ENCODE measurements at regions not wholly inside any gene's neighbourhood (a gene's known extent, or its start where the extent isn't known, plus 50 kb on each side); places are given as distances from the start of the nearest gene placed in this dataset.

DNA sequence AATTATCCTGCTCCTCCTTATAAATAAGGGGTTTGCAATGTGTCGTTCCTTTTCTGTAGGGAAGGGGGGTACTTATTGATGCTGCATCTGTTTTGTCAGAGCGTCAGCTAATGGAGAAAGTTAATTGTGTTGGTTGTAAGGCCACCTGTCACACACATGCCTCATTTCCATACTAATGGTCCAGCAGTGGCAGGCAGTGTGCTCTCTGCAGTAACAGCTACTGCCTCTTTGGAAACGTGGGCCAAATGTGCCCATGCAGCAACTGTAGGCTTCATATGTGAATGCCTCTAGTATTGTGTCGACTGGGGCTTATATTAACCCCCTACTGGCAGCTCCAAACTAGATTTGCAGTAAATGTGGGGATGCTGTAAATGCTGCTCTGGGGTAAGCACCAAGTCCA is 56.3 kb upstream of the OLIG3 start:
- TF ChIP-seq, protein P1, sequence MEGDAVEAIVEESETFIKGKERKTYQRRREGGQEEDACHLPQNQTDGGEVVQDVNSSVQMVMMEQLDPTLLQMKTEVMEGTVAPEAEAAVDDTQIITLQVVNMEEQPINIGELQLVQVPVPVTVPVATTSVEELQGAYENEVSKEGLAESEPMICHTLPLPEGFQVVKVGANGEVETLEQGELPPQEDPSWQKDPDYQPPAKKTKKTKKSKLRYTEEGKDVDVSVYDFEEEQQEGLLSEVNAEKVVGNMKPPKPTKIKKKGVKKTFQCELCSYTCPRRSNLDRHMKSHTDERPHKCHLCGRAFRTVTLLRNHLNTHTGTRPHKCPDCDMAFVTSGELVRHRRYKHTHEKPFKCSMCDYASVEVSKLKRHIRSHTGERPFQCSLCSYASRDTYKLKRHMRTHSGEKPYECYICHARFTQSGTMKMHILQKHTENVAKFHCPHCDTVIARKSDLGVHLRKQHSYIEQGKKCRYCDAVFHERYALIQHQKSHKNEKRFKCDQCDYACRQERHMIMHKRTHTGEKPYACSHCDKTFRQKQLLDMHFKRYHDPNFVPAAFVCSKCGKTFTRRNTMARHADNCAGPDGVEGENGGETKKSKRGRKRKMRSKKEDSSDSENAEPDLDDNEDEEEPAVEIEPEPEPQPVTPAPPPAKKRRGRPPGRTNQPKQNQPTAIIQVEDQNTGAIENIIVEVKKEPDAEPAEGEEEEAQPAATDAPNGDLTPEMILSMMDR (conservative IDR thresholded peaks at IDR 0.05 in 1 of 2, IDR thresholded peaks at IDR 0.05 in 1 of 2; ENCODE audit: low read depth in 1 of 2, low read length in 2 of 2) = no peak
- no peak for TF ChIP-seq EZH2 (IDR thresholded peaks at IDR 0.05; ENCODE audit: low read length, missing control alignments)
